Lower leg skin (tissue), 3 donors: ENCODE measurements at regions not wholly inside any gene's neighbourhood (a gene's known extent, or its start where the extent isn't known, plus 50 kb on each side); places are given as distances from the start of the nearest gene placed in this dataset.

Experiments
- CTCF ChIP-seq, 3 donors: fragments of 450-650 bp; IDR thresholded peaks; one replicate each; pipeline ENCODE4 v1.5.1; 2016; ENCODE audit warnings: antibody characterized with exemption in 3 of 3, mild to moderate bottlenecking in 3 of 3, moderate library complexity in 2 of 3
- POLR2A ChIP-seq, 2 donors: fragments of 450-650 bp; IDR thresholded peaks; one replicate each; pipeline ENCODE4 v1.6.1; 2016 to 2017; ENCODE audit warnings: antibody characterized with exemption in 2 of 2, mild to moderate bottlenecking in 1 of 2, moderate library complexity in 1 of 2

DNA sequence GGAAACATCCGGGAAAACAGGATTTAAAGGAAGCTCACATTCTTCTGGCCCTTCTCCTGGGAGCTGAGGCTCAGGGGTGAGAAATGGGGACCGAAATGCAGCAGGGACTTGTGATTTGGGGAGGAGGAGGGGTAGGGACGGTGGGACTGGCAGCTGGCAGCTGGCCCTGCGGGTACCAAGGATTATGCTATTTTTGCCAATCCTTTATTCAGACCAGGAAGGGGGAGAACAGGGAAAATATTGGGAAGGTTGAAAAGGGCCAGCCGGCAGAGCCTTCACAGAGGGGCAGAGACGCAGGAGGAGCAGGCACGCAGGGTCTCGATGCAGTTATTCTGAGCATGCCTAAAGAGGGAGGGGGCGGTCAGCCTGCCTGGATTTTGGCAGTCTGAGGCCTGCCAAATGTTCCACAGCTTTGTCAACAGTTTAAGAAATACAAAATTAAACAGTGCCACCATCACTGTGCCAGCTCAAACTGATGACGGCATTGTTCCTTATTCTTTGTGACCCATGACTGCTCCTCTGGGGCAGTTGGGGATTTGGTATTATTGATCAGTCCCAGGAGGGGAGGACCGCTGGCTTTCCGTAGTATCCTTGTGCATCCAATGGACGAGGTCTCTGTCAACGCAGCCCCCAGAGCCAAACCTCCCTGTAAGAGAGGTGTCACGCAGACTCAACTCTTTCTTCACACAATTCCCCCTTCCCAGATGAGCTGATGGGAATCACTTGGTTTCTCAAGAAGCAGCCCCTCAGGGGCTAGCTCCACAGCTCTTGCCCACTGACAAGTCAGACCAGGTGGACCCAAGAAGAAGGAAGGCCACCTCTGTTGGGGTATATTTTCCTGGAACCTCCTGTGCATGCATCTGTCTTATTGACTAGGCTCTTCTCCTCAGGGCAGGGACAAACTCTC is 553.3 kb downstream of the BNC2 start:
- TF ChIP-seq POLR2A (IDR thresholded peaks at IDR 0.05) (no peak), CTCF (IDR thresholded peaks at IDR 0.05) (no peak)
